ENCODE measurements at regions not wholly inside any gene's neighbourhood (a gene's known extent, or its start where the extent isn't known, plus 50 kb on each side); places are given as distances from the start of the nearest gene placed in this dataset.

- H2AFZ ChIP-seq (ENCODE audit: low read length), result no peak overlapping the region
- H3K36me3 ChIP-seq (ENCODE audit: insufficient read depth, low read length), result no peaks in the 10 kb centered on the region
- no peaks in the 10 kb centered on the region for H3K4me1 ChIP-seq (ENCODE audit: insufficient read depth, low read length, severe bottlenecking)
- no peak overlapping the region for H3K4me3 ChIP-seq (ENCODE audit: low read depth, low read length, poor library complexity, severe bottlenecking)
- no peak overlapping the region; the same call in 1 of the 2 replicates for H3K4me2 ChIP-seq (ENCODE audit: low read length)
- H4K20me1 ChIP-seq (ENCODE audit: insufficient read depth, low read length), result no peaks in the 10 kb centered on the region
- no peaks in the 10 kb centered on the region for H3K79me2 ChIP-seq (ENCODE audit: insufficient read depth, low read length)
- no peak for TF ChIP-seq CTCF (IDR thresholded peaks at IDR 0.05; ENCODE audit: low read length)
- no peak for TF ChIP-seq EZH2 (IDR thresholded peaks at IDR 0.05; ENCODE audit: borderline replicate concordance, low read length)
- no peaks in the 10 kb centered on the region for H3K9me2 ChIP-seq (ENCODE audit: low read depth, low read length)
- no peaks in the 10 kb centered on the region for H3K9me3 ChIP-seq (ENCODE audit: low read length)
- H3K27me3 ChIP-seq (ENCODE audit: insufficient read depth, low read length), result no peaks in the 10 kb centered on the region
- no peak overlapping the region for H3K27ac ChIP-seq (ENCODE audit: low read depth, low read length, poor library complexity, severe bottlenecking)
- H3F3A ChIP-seq (ENCODE audit: insufficient read depth, low read length), result no peaks in the 10 kb centered on the region
- no peak overlapping the region for H3K9ac ChIP-seq (ENCODE audit: low read length)
These were observed 703.0 kb downstream of the ARAP2 start for GRCh38 chr4:35541146-35541887.

GRCh38 chr4:35541888-35542213, 702.5 kb downstream of the ARAP2 start:
- H4K20me1 ChIP-seq (ENCODE audit: insufficient read depth, low read length), result no peaks in the 10 kb centered on the region
- H3K27ac ChIP-seq (ENCODE audit: low read depth, low read length, poor library complexity, severe bottlenecking), result no peak overlapping the region
- no peak overlapping the region for H3K9ac ChIP-seq (ENCODE audit: low read length)
- no peak overlapping the region; the same call in 1 of the 2 replicates for H3K4me2 ChIP-seq (ENCODE audit: low read length)
- H2AFZ ChIP-seq (ENCODE audit: low read length), result no peak overlapping the region
- H3K4me3 ChIP-seq (ENCODE audit: low read depth, low read length, poor library complexity, severe bottlenecking), result no peak overlapping the region
- no peaks in the 10 kb centered on the region for H3K27me3 ChIP-seq (ENCODE audit: insufficient read depth, low read length)
- no peaks in the 10 kb centered on the region for H3K9me2 ChIP-seq (ENCODE audit: low read depth, low read length)
- no peaks in the 10 kb centered on the region for H3K9me3 ChIP-seq (ENCODE audit: low read length)
- H3K79me2 ChIP-seq (ENCODE audit: insufficient read depth, low read length), result no peaks in the 10 kb centered on the region
- H3F3A ChIP-seq (ENCODE audit: insufficient read depth, low read length), result no peaks in the 10 kb centered on the region
- TF ChIP-seq CTCF (IDR thresholded peaks at IDR 0.05; ENCODE audit: low read length), result peak; percentile 23; the same call in 1 of the 2 replicates
- TF ChIP-seq EZH2 (IDR thresholded peaks at IDR 0.05; ENCODE audit: borderline replicate concordance, low read length), result no peak
- H3K4me1 ChIP-seq (ENCODE audit: insufficient read depth, low read length, severe bottlenecking), result no peaks in the 10 kb centered on the region
- H3K36me3 ChIP-seq (ENCODE audit: insufficient read depth, low read length), result no peaks in the 10 kb centered on the region

- no peaks in the 10 kb centered on the region for H3K4me1 ChIP-seq (ENCODE audit: insufficient read depth, low read length, severe bottlenecking)
- no peak overlapping the region for H3K4me3 ChIP-seq (ENCODE audit: low read depth, low read length, poor library complexity, severe bottlenecking)
- no peaks in the 10 kb centered on the region for H4K20me1 ChIP-seq (ENCODE audit: insufficient read depth, low read length)
- no peak overlapping the region for H3K4me2 ChIP-seq (ENCODE audit: low read length)
- TF ChIP-seq EZH2 (IDR thresholded peaks at IDR 0.05; ENCODE audit: borderline replicate concordance, low read length) (no peak), CTCF (IDR thresholded peaks at IDR 0.05; ENCODE audit: low read length) (no peak)
- no peak overlapping the region for H3K9ac ChIP-seq (ENCODE audit: low read length)
- no peaks in the 10 kb centered on the region for H3K9me2 ChIP-seq (ENCODE audit: low read depth, low read length)
- H2AFZ ChIP-seq (ENCODE audit: low read length), result no peak overlapping the region
- H3K36me3 ChIP-seq (ENCODE audit: insufficient read depth, low read length), result no peaks in the 10 kb centered on the region
- no peaks in the 10 kb centered on the region for H3K9me3 ChIP-seq (ENCODE audit: low read length)
- no peaks in the 10 kb centered on the region for H3K27me3 ChIP-seq (ENCODE audit: insufficient read depth, low read length)
- no peaks in the 10 kb centered on the region for H3F3A ChIP-seq (ENCODE audit: insufficient read depth, low read length)
- H3K79me2 ChIP-seq (ENCODE audit: insufficient read depth, low read length), result no peaks in the 10 kb centered on the region
- no peak overlapping the region for H3K27ac ChIP-seq (ENCODE audit: low read depth, low read length, poor library complexity, severe bottlenecking)
These were observed 695.4 kb downstream of the ARAP2 start for GRCh38 chr4:35548921-35549320.

All from OCI-LY1 (cell line).